ENCODE measurements at regions not wholly inside any gene's neighbourhood (a gene's known extent, or its start where the extent isn't known, plus 50 kb on each side); places are given as distances from the start of the nearest gene placed in this dataset.

- DNase-seq (ENCODE audit: low read depth in 2 of 3, low spot score in 2 of 3) = no peak
Observed at GRCh38 chr3:72265256-72266015, 480.5 kb upstream of the PROK2 start.

GRCh38 chr3:72263223-72263990 lies 478.5 kb upstream of the PROK2 start:
- DNase-seq (ENCODE audit: low read depth in 2 of 3, low spot score in 2 of 3) = no peak

GRCh38 chr3:72262736-72263135 lies 477.8 kb upstream of the PROK2 start:
- no peak for DNase-seq (ENCODE audit: low read depth in 2 of 3, low spot score in 2 of 3)

DNA sequence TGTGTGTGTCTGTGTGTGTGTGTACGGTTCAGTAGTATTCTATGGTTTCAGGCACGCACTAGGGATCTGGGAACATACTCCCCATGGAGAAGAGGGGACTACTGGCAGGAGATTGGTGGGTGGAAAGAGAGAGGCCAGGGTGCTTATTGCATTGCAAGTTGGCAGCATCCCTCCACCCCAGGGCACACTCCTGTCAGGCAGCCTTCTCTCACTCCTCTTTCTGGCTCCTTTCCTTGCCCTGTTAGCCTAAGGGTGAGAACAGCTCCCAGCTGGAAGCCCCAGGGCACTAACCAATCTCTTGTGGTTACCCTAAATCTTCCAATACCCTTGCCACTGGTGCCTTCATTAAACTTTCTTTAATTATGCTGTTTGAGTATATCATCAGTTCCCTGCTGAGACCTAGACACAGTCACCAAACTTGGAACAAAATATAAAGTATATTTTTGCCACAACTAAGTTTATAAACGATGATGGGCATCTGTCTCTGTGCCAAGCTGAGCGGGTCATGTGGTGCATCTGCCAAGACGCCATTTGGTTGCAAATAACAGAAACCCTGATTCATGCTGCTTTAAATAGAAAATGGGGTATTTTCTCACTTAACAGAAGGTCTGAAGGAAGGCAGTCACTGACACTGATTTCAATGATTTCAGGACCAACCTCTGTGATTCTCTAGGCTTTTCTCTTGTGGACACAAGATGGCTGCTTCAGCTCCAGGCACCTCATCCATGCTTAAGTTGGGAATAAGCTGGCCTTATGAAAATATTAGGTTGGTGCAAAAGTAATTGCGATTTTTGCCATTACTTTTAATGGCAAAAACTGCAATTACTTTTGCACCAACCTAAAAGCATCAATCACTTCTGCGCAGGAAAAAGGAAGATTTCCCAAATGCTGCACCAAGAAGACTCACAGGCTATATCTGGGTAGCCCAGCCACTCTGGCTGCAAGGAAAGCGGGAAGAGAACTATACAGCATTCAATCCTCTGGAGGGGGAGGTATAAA lies 476.9 kb upstream of the PROK2 start:
- DNase-seq (ENCODE audit: low read depth in 2 of 3, low spot score in 2 of 3) = no peak

DNA sequence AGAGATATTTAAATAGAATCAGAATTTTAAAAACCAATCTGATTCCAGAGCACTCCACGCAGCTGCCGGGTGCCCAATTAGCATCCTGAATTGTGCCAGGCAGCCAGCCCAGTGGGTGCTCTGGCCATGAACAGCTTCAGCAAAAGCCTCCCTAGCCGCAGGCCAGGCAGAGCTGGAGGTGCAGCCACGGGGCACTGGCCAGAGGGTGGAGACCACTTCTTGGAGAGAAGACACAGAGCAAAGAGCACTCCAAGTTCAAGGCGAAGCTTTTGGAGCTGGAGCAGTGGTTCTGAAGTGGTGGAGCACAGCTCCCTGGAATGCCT lies 475.6 kb upstream of the PROK2 start:
- DNase-seq (ENCODE audit: low read depth in 2 of 3, low spot score in 2 of 3) = no peak

- no peak for DNase-seq (ENCODE audit: low read depth in 2 of 3, low spot score in 2 of 3)
Observed at GRCh38 chr3:72259755-72260587, 475.0 kb upstream of the PROK2 start.

DNA sequence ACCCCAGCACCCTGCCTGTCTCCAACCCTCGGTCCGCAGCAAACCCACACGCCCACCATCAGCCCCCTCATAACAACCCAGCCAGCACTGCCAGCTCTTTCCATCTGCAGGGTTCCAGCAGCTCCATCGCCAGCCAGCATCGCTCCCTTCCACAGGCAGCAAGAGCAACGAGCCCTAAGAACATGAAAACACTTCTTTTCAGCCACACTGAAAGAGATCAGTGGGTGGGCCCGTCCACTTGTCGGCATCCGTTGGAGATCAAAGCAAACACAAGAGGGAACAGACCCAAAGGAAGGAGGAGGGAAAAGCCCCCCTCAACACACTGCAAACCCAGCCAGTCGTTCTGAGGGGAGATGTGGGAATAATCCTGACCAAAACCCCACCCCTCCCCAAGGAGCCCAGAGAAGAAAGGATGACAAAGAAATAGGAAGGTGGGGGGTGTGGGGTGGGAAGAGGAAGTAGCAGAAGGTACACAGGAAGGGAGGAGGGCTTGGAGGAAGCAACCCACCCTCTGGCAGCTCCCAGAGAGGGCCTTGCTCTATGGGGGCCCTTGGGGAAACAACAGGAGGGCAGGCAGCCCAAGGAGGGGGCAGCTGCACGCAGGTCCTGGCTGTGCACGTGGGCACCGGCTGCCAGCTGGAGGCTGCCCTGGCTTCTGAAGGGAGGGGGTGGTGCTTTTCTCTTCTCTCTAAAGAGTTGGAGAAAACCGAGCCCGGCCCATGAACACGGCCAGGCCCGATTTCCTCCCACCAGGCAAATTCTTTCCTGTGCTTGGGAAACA lies 473.6 kb upstream of the PROK2 start:
- DNase-seq (ENCODE audit: low read depth in 2 of 3, low spot score in 2 of 3) = no peak

- DNase-seq (ENCODE audit: low read depth in 2 of 3, low spot score in 2 of 3) = no peak
Observed at GRCh38 chr3:72257738-72258137, 472.8 kb upstream of the PROK2 start.

- DNase-seq (ENCODE audit: low read depth in 2 of 3, low spot score in 2 of 3) = no peak
Observed at GRCh38 chr3:72257203-72257602, 472.3 kb upstream of the PROK2 start.

GRCh38 chr3:72256716-72257115 lies 471.8 kb upstream of the PROK2 start:
- no peak for DNase-seq (ENCODE audit: low read depth in 2 of 3, low spot score in 2 of 3)

GRCh38 chr3:72255791-72256559 lies 471.0 kb upstream of the PROK2 start:
- no peak for DNase-seq (ENCODE audit: low read depth in 2 of 3, low spot score in 2 of 3)

DNA sequence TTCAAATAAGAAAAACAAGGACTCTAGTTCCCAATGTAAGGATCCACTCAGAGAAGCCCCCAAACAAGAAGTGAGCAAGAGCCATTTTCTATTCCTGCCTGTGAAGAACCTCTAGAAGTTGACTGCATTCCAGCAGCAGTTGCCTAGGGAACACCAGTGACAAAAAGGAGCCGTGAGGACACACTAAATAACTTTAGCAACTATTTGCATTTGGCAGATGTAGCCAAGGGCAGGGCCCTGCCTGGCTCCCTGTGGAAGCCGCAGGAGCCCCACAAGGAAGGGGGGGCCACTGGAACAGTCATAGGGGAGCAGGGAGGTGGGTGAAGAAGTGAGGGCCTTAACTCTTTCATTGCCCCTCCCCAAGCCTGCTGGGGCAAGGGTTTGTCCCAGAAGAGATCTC lies 470.2 kb upstream of the PROK2 start:
- DNase-seq (ENCODE audit: low read depth in 2 of 3, low spot score in 2 of 3) = no peak

GRCh38 chr3:72254483-72254882 lies 469.5 kb upstream of the PROK2 start:
- no peak for DNase-seq (ENCODE audit: low read depth in 2 of 3, low spot score in 2 of 3)

- DNase-seq (ENCODE audit: low read depth in 2 of 3, low spot score in 2 of 3) = no peak
Observed at GRCh38 chr3:72250725-72251124, 465.8 kb upstream of the PROK2 start.

DNA sequence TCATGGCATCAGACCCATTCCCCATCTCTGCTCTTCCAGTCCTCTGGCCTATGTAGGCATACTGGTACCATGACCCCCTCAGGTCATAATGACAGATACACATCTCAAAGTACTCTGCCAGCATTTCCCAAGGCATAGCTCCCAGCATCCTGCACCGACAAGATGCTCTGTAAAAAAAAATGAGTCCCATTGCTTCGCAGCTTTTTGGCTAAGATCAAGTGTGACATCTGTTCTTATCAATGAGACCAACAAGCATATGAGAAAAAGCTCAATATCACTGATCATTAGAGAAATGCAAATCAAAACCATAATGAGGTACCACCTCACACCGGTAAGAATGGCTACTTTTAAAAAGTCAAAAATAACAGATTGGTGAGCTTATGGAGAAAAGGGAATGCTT lies 463.9 kb upstream of the PROK2 start:
- DNase-seq (ENCODE audit: low read depth in 2 of 3, low spot score in 2 of 3) = no peak

DNA sequence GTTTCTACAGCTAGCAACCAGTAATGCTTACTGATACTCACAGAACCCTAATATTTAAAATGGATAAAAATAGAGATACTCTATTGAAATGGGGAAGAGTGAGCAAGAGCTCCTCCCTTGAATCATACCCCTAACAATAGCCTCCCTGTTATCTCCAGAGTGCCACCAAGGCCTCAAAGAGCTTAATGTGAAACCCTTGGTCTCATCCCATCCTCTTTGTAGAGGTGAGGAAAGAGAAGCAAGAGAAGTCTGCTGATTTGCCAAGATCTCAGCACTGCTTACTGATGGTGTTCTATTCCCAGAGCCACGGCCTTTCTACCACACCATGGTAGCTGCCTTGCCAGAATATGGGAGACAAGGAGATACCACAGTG lies 463.4 kb upstream of the PROK2 start:
- no peak for DNase-seq (ENCODE audit: low read depth in 2 of 3, low spot score in 2 of 3)

- no peak for DNase-seq (ENCODE audit: low read depth in 2 of 3, low spot score in 2 of 3)
Observed at GRCh38 chr3:72247645-72248388, 462.9 kb upstream of the PROK2 start.

GRCh38 chr3:72247126-72247525 lies 462.2 kb upstream of the PROK2 start:
- DNase-seq (ENCODE audit: low read depth in 2 of 3, low spot score in 2 of 3) = no peak

- DNase-seq (ENCODE audit: low read depth in 2 of 3, low spot score in 2 of 3) = no peak
Observed at GRCh38 chr3:72246685-72247084, 461.7 kb upstream of the PROK2 start.

All from activated CD8-positive, alpha-beta memory T cell treated with anti-CD3 and anti-CD28 coated beads for 48 hours (primary cell).